ENCODE measurements at regions not wholly inside any gene's neighbourhood (a gene's known extent, or its start where the extent isn't known, plus 50 kb on each side); places are given as distances from the start of the nearest gene placed in this dataset.

DNA sequence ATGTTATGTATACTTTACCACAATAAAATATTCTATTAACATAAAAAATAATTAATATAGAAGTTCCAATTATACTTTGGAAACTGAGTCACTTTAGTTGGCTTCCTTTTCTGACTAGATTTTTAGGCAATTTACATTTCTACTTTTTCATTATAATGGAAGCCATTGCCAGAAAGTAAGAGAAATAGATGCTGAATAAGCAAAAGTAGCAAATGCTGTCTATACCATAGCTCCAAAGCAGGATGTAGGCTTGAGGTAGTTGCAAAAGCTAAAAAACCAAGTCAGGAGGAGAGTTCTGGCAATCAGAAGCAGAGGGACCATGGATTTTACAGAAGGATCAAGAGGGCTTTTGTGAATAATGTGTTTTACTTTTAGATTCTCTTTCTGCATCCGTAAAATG lies 262.4 kb upstream of the TMEM229A start:
- Mint-ChIP-seq H3K4me1 (no peaks in the 10 kb centered on the region), H3K9me3 (peaks cover 14 to 53% (median 28%) of the 10 kb centered on the region in 6 donors), H3K4me3 (no peak overlapping the region), H3K27me3 (ENCODE audit: low read depth in 3 of 3) (peaks cover 0 to 3% (median 0%) of the 10 kb centered on the region in 3 donors), H3K36me3 (no peaks in the 10 kb centered on the region), H3K27ac (no peak overlapping the region)
- no peak for DNase-seq

DNA sequence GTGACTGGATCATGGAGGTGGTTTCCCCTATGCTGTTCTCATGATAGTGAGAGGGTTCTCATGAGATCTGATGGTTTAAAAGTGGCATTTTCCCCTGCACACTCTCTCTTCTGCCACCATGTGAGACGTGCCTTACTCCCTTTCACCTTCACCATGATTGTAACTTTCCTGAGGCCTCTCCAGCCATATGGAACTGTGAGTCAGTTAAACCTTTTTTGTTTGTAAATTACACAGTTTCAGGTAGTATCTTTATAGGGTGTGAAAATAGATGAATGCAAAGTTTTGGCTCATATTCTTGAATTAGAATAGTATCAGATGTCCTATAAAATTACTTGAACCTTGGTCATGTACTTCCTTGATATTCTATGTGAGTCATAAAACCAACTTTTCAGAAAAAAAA lies 252.1 kb upstream of the TMEM229A start:
- H3K4me3 Mint-ChIP-seq: no peak overlapping the region
- H3K27me3 Mint-ChIP-seq (ENCODE audit: low read depth in 3 of 3): no peaks in the 10 kb centered on the region
- DNase-seq: no peak
- H3K9me3 Mint-ChIP-seq: peaks cover 4 to 25% (median 7%) of the 10 kb centered on the region in 6 donors
- no peaks in the 10 kb centered on the region for H3K4me1 Mint-ChIP-seq
- no peaks in the 10 kb centered on the region for H3K36me3 Mint-ChIP-seq
- H3K27ac Mint-ChIP-seq: no peak overlapping the region

DNA sequence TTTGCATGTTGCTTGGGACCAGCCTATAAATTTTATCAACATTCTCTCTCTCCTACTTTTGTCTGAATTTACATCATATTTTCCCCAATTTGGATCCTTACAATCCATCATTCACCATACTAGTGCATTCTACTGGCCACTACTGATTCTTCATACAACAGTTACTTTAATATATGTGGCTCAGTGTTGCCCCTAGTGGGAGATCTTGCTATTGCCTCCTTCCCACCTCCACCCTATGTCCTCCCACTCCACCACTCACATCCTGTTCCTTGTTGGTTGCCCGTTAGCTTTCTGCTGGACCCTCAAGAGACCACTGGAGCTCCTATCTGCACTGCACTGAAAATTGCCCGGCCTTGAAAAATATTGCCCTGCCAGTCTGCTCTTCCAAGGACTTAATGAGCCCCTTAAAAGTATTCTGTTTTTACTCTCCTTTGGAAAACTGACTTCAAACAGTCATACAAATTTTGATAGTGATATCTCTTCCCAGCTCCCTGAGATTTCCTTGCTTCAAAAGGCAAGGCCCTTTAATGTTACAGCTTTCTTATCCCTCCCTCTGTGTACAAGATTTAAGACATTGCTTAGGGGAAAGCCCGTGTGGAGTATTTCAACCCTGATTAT lies 243.2 kb upstream of the TMEM229A start:
- H3K9me3 Mint-ChIP-seq: peaks cover 0 to 26% (median 10%) of the 10 kb centered on the region in 6 donors
- H3K27ac Mint-ChIP-seq: no peak overlapping the region
- no peaks in the 10 kb centered on the region for H3K36me3 Mint-ChIP-seq
- H3K27me3 Mint-ChIP-seq (ENCODE audit: low read depth in 3 of 3): peaks cover 0 to 1% (median 0%) of the 10 kb centered on the region in 3 donors
- H3K4me1 Mint-ChIP-seq: no peaks in the 10 kb centered on the region
- no peak for DNase-seq
- H3K4me3 Mint-ChIP-seq: no peak overlapping the region

DNA sequence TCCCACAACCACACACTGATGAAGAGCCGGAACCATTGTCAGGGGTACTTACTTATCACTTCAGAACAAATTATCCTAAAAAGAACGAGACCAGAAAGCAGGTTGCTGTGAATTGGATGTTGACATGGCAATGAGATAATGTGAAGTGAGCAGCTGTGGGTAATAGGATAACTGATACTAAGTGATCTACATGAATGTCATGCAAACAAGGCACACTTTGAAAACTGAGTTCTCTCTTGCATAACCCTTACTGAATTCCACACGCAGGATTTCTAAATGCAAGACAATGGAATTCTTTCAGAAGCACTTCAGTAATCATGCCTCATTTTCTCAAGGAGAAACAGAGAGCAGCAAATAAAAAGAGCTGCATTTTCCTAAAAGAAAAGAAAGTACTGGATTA lies 242.5 kb upstream of the TMEM229A start:
- no peaks in the 10 kb centered on the region for H3K36me3 Mint-ChIP-seq
- no peak for DNase-seq
- peaks cover 3 to 26% (median 9%) of the 10 kb centered on the region in 6 donors for H3K9me3 Mint-ChIP-seq
- H3K4me3 Mint-ChIP-seq: no peak overlapping the region
- H3K27me3 Mint-ChIP-seq (ENCODE audit: low read depth in 3 of 3): peaks cover 0 to 1% (median 0%) of the 10 kb centered on the region in 3 donors
- no peaks in the 10 kb centered on the region for H3K4me1 Mint-ChIP-seq
- H3K27ac Mint-ChIP-seq: no peak overlapping the region

DNA sequence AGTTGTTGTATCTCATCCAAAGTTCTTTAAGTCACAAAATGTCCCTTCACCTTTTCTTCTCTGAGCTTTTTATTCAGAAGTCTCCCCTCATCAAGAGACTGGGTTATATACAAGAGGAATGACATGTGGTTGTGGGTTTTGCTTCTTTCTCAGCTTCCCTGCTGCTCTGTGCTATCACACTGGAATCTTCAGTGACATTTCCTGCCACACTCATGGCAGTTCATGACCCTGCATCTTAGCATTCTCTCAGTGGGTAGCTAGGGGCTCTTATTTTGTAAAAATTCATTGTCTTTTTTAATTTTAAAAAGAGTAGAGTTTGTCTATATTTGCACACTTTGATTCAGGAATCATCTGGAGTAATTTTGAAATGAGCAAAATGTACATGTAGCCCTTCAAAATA lies 236.9 kb upstream of the TMEM229A start:
- H3K9me3 Mint-ChIP-seq: peaks cover 6 to 20% (median 12%) of the 10 kb centered on the region in 6 donors
- no peaks in the 10 kb centered on the region for H3K27me3 Mint-ChIP-seq (ENCODE audit: low read depth in 3 of 3)
- H3K27ac Mint-ChIP-seq: no peak overlapping the region
- no peak overlapping the region for H3K4me3 Mint-ChIP-seq
- no peak for DNase-seq
- no peaks in the 10 kb centered on the region for H3K36me3 Mint-ChIP-seq
- H3K4me1 Mint-ChIP-seq: no peaks in the 10 kb centered on the region

DNA sequence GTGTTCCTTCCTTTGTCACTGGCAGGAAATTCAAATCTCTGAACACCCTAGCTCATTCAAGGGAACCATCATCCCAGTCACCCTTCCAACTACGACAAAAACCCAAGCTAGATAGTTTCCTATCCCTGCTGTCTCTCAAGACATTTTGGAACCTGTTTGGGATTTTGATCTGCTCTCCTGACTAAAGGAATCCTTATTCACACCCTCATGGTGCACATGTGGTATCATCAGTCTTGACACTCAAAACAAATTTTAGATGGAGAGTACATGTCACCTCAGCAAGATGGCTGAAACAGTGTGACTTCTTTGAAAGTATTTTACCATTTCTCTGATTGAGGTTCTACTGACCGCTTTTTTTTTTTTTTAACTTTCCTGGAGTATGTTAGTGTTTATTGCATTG lies 234.3 kb upstream of the TMEM229A start:
- DNase-seq: no peak
- Mint-ChIP-seq H3K4me3 (no peak overlapping the region), H3K9me3 (peaks cover 2 to 12% (median 8%) of the 10 kb centered on the region in 6 donors), H3K4me1 (no peaks in the 10 kb centered on the region), H3K27me3 (ENCODE audit: low read depth in 3 of 3) (no peaks in the 10 kb centered on the region), H3K27ac (no peak overlapping the region), H3K36me3 (no peaks in the 10 kb centered on the region)

DNA sequence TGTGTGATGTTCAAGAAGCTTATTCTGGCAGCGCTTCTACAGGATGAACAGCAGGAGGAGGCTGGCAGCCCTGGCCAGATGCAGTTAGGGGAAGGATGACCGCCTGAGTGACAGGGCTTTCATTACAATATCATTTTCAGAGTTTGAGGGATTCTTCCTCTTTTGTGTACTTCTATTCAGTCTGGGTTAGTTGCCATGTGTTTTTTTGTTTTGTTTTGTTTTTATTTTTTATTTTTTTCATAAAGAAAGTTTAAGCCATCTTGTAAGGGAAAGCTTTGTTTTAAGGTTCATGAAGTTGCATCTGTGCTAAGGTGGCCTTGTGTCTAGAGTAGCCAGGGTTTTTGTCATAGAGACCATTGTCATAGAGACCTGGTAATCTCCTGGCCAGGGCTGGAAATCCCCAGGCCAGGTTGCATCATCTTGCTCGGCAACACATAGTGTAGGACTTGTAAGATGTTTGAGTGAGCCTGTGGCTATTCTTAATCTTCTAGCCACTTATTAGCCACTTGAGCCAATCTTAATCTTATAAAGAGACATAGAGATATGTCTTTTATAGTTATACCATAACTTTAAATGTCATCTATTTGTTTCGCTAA lies 230.5 kb upstream of the TMEM229A start:
- Mint-ChIP-seq H3K9me3 (peaks cover 4 to 17% (median 7%) of the 10 kb centered on the region in 6 donors), H3K4me3 (no peak overlapping the region), H3K36me3 (no peaks in the 10 kb centered on the region), H3K27ac (no peak overlapping the region), H3K4me1 (no peaks in the 10 kb centered on the region), H3K27me3 (ENCODE audit: low read depth in 3 of 3) (no peaks in the 10 kb centered on the region)
- DNase-seq: no peak

DNA sequence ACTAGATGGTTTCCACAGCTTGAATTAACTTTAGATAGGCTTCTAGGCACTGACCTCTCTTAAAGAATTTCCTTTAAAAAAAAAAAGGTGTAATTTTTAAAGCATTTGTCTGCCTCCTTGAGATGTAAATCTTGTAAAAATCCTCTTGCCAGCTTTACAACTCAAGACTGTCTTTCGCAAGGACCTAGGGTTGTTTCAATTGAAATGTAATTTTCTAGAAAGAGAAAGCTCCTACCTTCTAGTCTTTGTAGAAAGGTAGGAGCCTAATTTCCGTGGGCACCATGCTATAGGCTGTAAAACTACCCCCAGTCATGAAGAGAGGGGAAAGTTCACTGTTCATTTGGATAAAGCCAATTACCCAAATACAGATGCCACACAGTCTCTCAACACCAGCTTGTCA lies 228.8 kb upstream of the TMEM229A start:
- H3K4me3 Mint-ChIP-seq: no peak overlapping the region

DNA sequence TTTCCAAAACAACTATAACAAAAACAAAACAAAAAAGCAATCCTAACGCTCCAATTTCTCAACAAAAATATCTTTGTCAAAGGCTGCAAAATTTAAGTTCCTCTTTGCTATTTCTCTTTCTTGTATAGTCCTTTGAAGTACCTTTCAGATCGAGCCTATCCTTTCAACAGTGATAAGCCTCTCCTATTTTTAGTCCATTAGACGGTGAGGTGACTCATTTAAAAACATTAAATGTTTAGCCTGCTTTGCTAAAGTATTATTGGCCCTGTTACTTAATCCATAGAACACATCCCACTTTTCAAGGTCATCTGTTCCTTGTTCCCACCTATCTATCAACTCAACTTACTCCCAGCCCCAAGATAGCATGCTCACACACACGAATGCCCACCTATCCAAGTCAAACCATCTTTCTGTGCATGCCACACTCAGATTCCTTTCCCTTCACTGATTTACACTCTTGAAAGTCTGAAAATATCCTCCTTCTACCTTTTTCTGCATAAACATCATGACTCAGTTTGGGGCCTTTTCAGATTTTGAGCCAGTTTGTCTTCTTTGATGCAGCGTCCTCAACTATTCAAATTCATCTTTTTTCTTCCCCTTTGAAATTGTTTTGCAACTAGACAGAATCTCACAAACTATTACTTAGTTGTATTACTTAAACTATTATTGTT lies 224.9 kb upstream of the TMEM229A start:
- Mint-ChIP-seq H3K27me3 (ENCODE audit: low read depth in 3 of 3) (peaks cover 0 to 4% (median 0%) of the 10 kb centered on the region in 3 donors), H3K4me3 (no peak overlapping the region), H3K27ac (no peak overlapping the region), H3K4me1 (no peaks in the 10 kb centered on the region), H3K9me3 (peaks cover 9 to 34% (median 13%) of the 10 kb centered on the region in 6 donors), H3K36me3 (no peaks in the 10 kb centered on the region)
- DNase-seq: no peak

More for the DNA sequence above, 228.8 kb upstream of the TMEM229A start:
- DNase-seq: no peak
- Mint-ChIP-seq H3K27ac (no peak overlapping the region), H3K36me3 (no peaks in the 10 kb centered on the region), H3K9me3 (peaks cover 1 to 17% (median 9%) of the 10 kb centered on the region in 6 donors), H3K4me1 (no peaks in the 10 kb centered on the region), H3K27me3 (ENCODE audit: low read depth in 3 of 3) (no peaks in the 10 kb centered on the region)

DNA sequence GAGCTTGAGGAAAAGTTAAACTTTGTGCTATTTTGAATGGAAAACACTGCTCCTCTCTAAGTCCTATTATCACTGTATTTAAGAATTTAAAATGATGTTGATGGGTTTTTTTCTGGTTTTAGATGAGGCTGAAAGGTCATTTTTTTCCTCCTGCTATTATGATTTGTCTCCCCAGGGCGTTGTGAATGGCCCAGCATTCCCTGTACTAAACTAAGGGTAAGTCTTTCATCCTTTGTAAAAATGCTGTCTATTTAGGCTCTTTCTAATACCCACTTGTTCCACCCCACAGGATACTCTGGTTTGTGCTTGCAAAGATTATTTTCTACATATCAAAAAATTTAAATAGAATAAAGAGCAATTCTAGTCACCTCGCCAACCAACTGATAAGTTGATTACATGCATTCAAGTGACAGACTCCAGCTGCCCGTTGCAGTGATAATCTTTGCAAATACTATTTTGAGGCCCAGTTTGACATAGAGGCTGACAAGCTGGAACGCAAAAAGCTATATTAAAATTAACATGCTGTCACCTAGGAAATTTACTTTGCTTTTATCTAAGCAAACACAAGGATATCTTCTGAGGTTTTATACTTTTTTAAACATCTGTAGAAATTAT lies 222.3 kb upstream of the TMEM229A start:
- H3K4me1 Mint-ChIP-seq: no peaks in the 10 kb centered on the region
- H3K9me3 Mint-ChIP-seq: peaks cover 8 to 34% (median 13%) of the 10 kb centered on the region in 6 donors
- H3K27me3 Mint-ChIP-seq (ENCODE audit: low read depth in 3 of 3): peaks cover 0 to 4% (median 0%) of the 10 kb centered on the region in 3 donors
- H3K27ac Mint-ChIP-seq: no peak overlapping the region
- DNase-seq: no peak
- H3K36me3 Mint-ChIP-seq: no peaks in the 10 kb centered on the region
- no peak overlapping the region for H3K4me3 Mint-ChIP-seq

DNA sequence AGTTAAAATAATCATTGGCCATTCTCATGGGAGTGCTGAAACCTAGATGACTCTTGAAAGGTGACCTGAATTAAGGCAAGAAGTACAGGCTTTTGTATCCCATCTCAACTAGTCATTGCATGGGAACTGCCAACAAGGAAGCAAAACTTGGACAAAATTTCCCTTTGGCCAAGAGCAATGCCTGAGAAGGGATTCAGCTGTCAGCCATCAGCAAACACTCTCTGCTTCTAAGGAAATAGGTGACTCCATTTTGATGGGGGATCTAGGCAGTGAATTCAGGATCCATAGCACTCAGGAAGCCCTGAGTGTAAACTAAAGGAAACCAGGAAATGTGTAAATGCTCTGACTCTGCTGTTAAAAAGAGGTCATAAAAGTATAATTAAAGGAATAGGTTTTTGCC lies 221.5 kb upstream of the TMEM229A start:
- H3K9me3 Mint-ChIP-seq: peaks cover 4 to 34% (median 13%) of the 10 kb centered on the region in 6 donors
- peaks cover 0 to 4% (median 0%) of the 10 kb centered on the region in 3 donors for H3K27me3 Mint-ChIP-seq (ENCODE audit: low read depth in 3 of 3)
- H3K36me3 Mint-ChIP-seq: no peaks in the 10 kb centered on the region
- H3K4me3 Mint-ChIP-seq: no peak overlapping the region
- no peak overlapping the region for H3K27ac Mint-ChIP-seq
- no peaks in the 10 kb centered on the region for H3K4me1 Mint-ChIP-seq
- DNase-seq: no peak

DNA sequence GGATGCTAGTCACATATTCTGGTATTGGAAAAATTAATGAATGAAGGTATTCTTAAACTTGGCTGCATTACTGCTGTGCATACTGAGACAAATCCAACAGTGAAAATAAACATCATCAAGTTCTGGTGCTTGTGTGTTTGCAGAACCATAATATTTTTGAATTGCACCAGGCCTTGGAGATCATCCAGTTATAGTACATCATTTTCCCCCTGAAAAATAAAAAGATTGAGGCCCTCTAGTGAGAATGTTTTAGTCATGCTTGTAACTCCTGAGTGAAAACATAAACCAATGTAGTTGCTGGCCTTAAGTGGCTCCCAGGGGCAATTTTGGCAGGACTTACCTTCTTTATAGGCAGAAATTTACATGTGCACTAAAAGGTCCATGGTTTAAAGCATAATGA lies 218.8 kb upstream of the TMEM229A start:
- H3K4me1 Mint-ChIP-seq: no peaks in the 10 kb centered on the region
- no peak for DNase-seq
- no peak overlapping the region for H3K27ac Mint-ChIP-seq
- H3K27me3 Mint-ChIP-seq (ENCODE audit: low read depth in 3 of 3): peaks cover 0 to 4% (median 0%) of the 10 kb centered on the region in 3 donors
- no peak overlapping the region for H3K4me3 Mint-ChIP-seq
- peaks cover 2 to 22% (median 13%) of the 10 kb centered on the region in 6 donors for H3K9me3 Mint-ChIP-seq
- H3K36me3 Mint-ChIP-seq: no peaks in the 10 kb centered on the region

DNA sequence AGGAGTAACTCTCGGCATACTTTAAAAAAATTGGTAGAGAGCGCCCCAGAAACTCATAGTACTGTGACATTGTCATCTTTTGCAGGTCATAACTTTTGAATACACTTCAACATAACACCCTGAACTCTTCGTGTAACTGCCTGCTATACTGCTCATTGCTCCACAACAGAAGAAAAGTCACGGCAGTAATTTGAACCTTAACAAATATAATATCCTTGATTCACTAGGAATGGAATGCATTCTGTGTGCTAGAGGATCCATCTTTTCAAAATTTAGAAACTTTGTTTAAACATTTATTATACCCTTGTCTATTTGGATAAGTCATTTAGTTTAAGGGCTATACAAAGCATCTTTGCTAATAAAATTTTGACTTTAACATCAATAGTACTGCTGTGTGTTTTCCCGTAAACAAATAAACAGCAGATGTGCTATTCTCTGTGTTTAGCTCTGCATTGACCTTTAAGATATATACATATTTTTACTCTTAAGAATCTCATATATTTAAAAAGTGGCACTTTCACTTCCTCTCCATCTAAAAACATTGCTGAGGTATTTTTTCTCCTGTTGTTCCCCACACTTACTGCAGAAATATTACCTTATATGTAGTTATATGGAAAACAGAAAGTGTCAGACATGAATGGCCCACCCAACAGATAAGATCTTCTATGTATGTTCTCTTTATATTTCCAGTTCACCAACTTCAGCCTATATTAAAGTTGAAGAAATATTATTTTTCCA lies 217.6 kb upstream of the TMEM229A start:
- Mint-ChIP-seq H3K27ac (no peak overlapping the region), H3K36me3 (no peaks in the 10 kb centered on the region), H3K4me1 (no peaks in the 10 kb centered on the region), H3K9me3 (peaks cover 0 to 22% (median 11%) of the 10 kb centered on the region in 6 donors), H3K27me3 (ENCODE audit: low read depth in 3 of 3) (peaks cover 0 to 2% (median 0%) of the 10 kb centered on the region in 3 donors), H3K4me3 (no peak overlapping the region)
- no peak for DNase-seq
